ENCODE measurements at regions not wholly inside any gene's neighbourhood (a gene's known extent, or its start where the extent isn't known, plus 50 kb on each side); places are given as distances from the start of the nearest gene placed in this dataset.
"Not testable (repeated sequence)": the region's sequence is repeated elsewhere in the genome, so short reads cannot be mapped to it uniquely, and the experiment has no call there.

- H3K36me3 ChIP-seq (ENCODE audit: control insufficient read depth, insufficient read depth, low read length, severe bottlenecking): no peaks in the 10 kb centered on the region
- no peaks in the 10 kb centered on the region for H3K9me3 ChIP-seq (ENCODE audit: control insufficient read depth, low read length)
- peaks cover 40% of the 10 kb centered on the region for H3K4me1 ChIP-seq (ENCODE audit: control insufficient read depth, insufficient read depth, low read length)
- no peaks in the 10 kb centered on the region for H3K27me3 ChIP-seq (replicated peaks; ENCODE audit: control insufficient read depth, insufficient read depth, low read length)
- no peak for DNase-seq (ENCODE audit: low read depth)
- no peak overlapping the region for H3K4me3 ChIP-seq (ENCODE audit: low read length)
- H3K9ac ChIP-seq (ENCODE audit: low read length): no peak overlapping the region
Observed at GRCh38 chr2:12617853-12618252, 98.9 kb upstream of the TRIB2 start.

- Histone ChIP-seq H3K4me1 (ENCODE audit: control insufficient read depth, insufficient read depth, low read length) (peaks cover 40% of the 10 kb centered on the region), H3K27me3 (replicated peaks; ENCODE audit: control insufficient read depth, insufficient read depth, low read length) (no peaks in the 10 kb centered on the region), H3K9ac (ENCODE audit: low read length) (no peak overlapping the region), H3K4me3 (ENCODE audit: low read length) (no peak overlapping the region), H3K36me3 (ENCODE audit: control insufficient read depth, insufficient read depth, low read length, severe bottlenecking) (no peaks in the 10 kb centered on the region), H3K9me3 (ENCODE audit: control insufficient read depth, low read length) (no peaks in the 10 kb centered on the region)
- DNase-seq (ENCODE audit: low read depth): peak; percentile 61
Observed at GRCh38 chr2:12618576-12618975, 98.2 kb upstream of the TRIB2 start.

DNA sequence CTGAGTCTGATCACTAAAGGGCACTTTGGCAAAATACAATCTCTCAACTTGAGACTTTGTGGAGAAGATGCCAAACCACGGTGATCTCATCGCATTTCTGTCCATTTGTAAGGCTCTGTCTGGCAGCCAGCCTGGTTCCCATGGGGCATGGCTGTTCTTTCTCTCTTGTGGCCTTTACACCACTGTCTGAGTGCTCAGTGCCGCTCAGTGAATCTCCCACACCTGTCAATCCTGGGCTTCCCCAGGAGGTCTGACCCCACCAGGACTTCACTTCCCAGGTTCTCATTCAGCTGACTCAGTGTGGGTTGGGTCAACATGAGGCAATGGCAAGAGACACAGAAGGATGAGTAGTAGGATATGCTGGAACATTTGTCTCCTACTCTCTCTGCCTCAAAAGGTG is 96.8 kb upstream of the TRIB2 start:
- no peaks in the 10 kb centered on the region for H3K27me3 ChIP-seq (replicated peaks; ENCODE audit: control insufficient read depth, insufficient read depth, low read length)
- no peaks in the 10 kb centered on the region for H3K36me3 ChIP-seq (ENCODE audit: control insufficient read depth, insufficient read depth, low read length, severe bottlenecking)
- H3K9me3 ChIP-seq (ENCODE audit: control insufficient read depth, low read length): no peaks in the 10 kb centered on the region
- peaks cover 40% of the 10 kb centered on the region for H3K4me1 ChIP-seq (ENCODE audit: control insufficient read depth, insufficient read depth, low read length)
- peak; percentile 91 for DNase-seq (ENCODE audit: low read depth)
- H3K4me3 ChIP-seq (ENCODE audit: low read length): no peak overlapping the region
- no peak overlapping the region for H3K9ac ChIP-seq (ENCODE audit: low read length)

- no peak overlapping the region for H3K9ac ChIP-seq (ENCODE audit: low read length)
- H3K9me3 ChIP-seq (ENCODE audit: control insufficient read depth, low read length): no peaks in the 10 kb centered on the region
- H3K4me1 ChIP-seq (ENCODE audit: control insufficient read depth, insufficient read depth, low read length): peaks cover 33% of the 10 kb centered on the region
- no peak overlapping the region for H3K4me3 ChIP-seq (ENCODE audit: low read length)
- no peaks in the 10 kb centered on the region for H3K36me3 ChIP-seq (ENCODE audit: control insufficient read depth, insufficient read depth, low read length, severe bottlenecking)
- no peak for DNase-seq (ENCODE audit: low read depth)
- peaks cover 4% of the 10 kb centered on the region for H3K27me3 ChIP-seq (replicated peaks; ENCODE audit: control insufficient read depth, insufficient read depth, low read length)
Observed at GRCh38 chr2:12620759-12621158, 96.0 kb upstream of the TRIB2 start.

- H3K4me1 ChIP-seq (ENCODE audit: control insufficient read depth, insufficient read depth, low read length): peaks cover 23% of the 10 kb centered on the region
- no peaks in the 10 kb centered on the region for H3K36me3 ChIP-seq (ENCODE audit: control insufficient read depth, insufficient read depth, low read length, severe bottlenecking)
- H3K9me3 ChIP-seq (ENCODE audit: control insufficient read depth, low read length): no peaks in the 10 kb centered on the region
- DNase-seq (ENCODE audit: low read depth): no peak
- no peak overlapping the region for H3K4me3 ChIP-seq (ENCODE audit: low read length)
- peaks cover 6% of the 10 kb centered on the region for H3K27me3 ChIP-seq (replicated peaks; ENCODE audit: control insufficient read depth, insufficient read depth, low read length)
- H3K9ac ChIP-seq (ENCODE audit: low read length): no peak overlapping the region
Observed at GRCh38 chr2:12623051-12623450, 93.7 kb upstream of the TRIB2 start.

GRCh38 chr2:12624384-12624783 is 92.4 kb upstream of the TRIB2 start:
- H3K4me1 ChIP-seq (ENCODE audit: control insufficient read depth, insufficient read depth, low read length): peaks cover 14% of the 10 kb centered on the region
- H3K9me3 ChIP-seq (ENCODE audit: control insufficient read depth, low read length): no peaks in the 10 kb centered on the region
- H3K27me3 ChIP-seq (replicated peaks; ENCODE audit: control insufficient read depth, insufficient read depth, low read length): peaks cover 6% of the 10 kb centered on the region
- H3K36me3 ChIP-seq (ENCODE audit: control insufficient read depth, insufficient read depth, low read length, severe bottlenecking): no peaks in the 10 kb centered on the region
- DNase-seq (ENCODE audit: low read depth): no peak
- H3K4me3 ChIP-seq (ENCODE audit: low read length): no peak overlapping the region
- no peak overlapping the region for H3K9ac ChIP-seq (ENCODE audit: low read length)

GRCh38 chr2:12624905-12625598 is 91.7 kb upstream of the TRIB2 start:
- no peaks in the 10 kb centered on the region for H3K36me3 ChIP-seq (ENCODE audit: control insufficient read depth, insufficient read depth, low read length, severe bottlenecking)
- no peaks in the 10 kb centered on the region for H3K9me3 ChIP-seq (ENCODE audit: control insufficient read depth, low read length)
- no peak overlapping the region for H3K4me3 ChIP-seq (ENCODE audit: low read length)
- H3K27me3 ChIP-seq (replicated peaks; ENCODE audit: control insufficient read depth, insufficient read depth, low read length): peaks cover 6% of the 10 kb centered on the region
- no peak for DNase-seq (ENCODE audit: low read depth)
- no peak overlapping the region for H3K9ac ChIP-seq (ENCODE audit: low read length)
- peaks cover 7% of the 10 kb centered on the region for H3K4me1 ChIP-seq (ENCODE audit: control insufficient read depth, insufficient read depth, low read length)

DNA sequence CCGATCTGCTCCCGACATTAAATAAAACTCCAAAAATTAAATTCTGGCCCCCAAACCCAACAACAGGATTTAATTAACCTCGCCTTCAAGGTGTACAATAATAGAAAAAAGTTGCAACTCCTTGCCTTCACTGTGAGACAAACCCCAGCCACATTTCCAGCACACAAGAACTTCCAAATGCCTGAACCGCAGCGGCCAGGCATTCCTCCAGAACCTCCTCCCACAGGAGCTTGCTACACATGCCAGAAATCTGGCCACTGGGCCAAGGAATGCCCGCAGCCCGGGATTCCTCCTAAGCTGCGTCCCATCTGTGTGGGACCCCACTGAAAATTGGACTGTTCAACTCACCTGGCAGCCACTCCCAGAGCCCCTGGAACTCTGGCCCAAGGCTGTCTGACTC is 88.2 kb upstream of the TRIB2 start:
- H3K4me1 ChIP-seq (ENCODE audit: control insufficient read depth, insufficient read depth, low read length); H3K9ac ChIP-seq (ENCODE audit: low read length); H3K27me3 ChIP-seq (replicated peaks; ENCODE audit: control insufficient read depth, insufficient read depth, low read length); H3K9me3 ChIP-seq (ENCODE audit: control insufficient read depth, low read length); H3K4me3 ChIP-seq (ENCODE audit: low read length); DNase-seq (ENCODE audit: low read depth); H3K36me3 ChIP-seq (ENCODE audit: control insufficient read depth, insufficient read depth, low read length, severe bottlenecking): not testable (repeated sequence)

- no peaks in the 10 kb centered on the region for H3K36me3 ChIP-seq (ENCODE audit: control insufficient read depth, insufficient read depth, low read length, severe bottlenecking)
- DNase-seq (ENCODE audit: low read depth): peak; percentile 42
- no peak overlapping the region for H3K9ac ChIP-seq (ENCODE audit: low read length)
- H3K4me1 ChIP-seq (ENCODE audit: control insufficient read depth, insufficient read depth, low read length): peaks cover 10% of the 10 kb centered on the region
- no peak overlapping the region for H3K4me3 ChIP-seq (ENCODE audit: low read length)
- H3K9me3 ChIP-seq (ENCODE audit: control insufficient read depth, low read length): no peaks in the 10 kb centered on the region
- H3K27me3 ChIP-seq (replicated peaks; ENCODE audit: control insufficient read depth, insufficient read depth, low read length): peaks cover 6% of the 10 kb centered on the region
Observed at GRCh38 chr2:12636837-12637581, 79.7 kb upstream of the TRIB2 start.

GRCh38 chr2:12637754-12638153 is 79.0 kb upstream of the TRIB2 start:
- Histone ChIP-seq H3K4me3 (ENCODE audit: low read length) (no peak overlapping the region), H3K9me3 (ENCODE audit: control insufficient read depth, low read length) (no peaks in the 10 kb centered on the region), H3K9ac (ENCODE audit: low read length) (no peak overlapping the region), H3K4me1 (ENCODE audit: control insufficient read depth, insufficient read depth, low read length) (peaks cover 10% of the 10 kb centered on the region), H3K36me3 (ENCODE audit: control insufficient read depth, insufficient read depth, low read length, severe bottlenecking) (no peaks in the 10 kb centered on the region), H3K27me3 (replicated peaks; ENCODE audit: control insufficient read depth, insufficient read depth, low read length) (peaks cover 6% of the 10 kb centered on the region)
- peak; percentile 33 for DNase-seq (ENCODE audit: low read depth)

DNA sequence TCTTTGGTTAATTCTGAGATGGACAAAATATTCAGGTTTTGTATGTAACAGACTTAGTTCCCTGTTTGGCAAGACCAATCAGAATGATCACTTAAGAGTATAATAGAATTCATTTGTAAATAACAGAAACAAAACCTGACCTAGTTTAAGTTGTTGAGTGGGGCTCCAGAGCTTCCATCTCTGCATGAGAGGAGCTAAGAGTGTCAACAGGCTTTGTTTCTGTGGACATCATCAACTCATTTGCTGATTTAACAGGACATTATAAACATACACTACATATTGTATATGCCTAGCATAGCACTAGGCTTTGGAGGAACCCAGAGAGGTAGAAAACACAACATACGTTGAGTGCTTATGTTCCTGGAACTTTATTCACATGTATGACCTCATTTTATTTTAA is 75.3 kb upstream of the TRIB2 start:
- Histone ChIP-seq H3K27me3 (replicated peaks; ENCODE audit: control insufficient read depth, insufficient read depth, low read length) (peaks cover 6% of the 10 kb centered on the region), H3K4me3 (ENCODE audit: low read length) (no peak overlapping the region), H3K9me3 (ENCODE audit: control insufficient read depth, low read length) (peaks cover 7% of the 10 kb centered on the region), H3K36me3 (ENCODE audit: control insufficient read depth, insufficient read depth, low read length, severe bottlenecking) (no peaks in the 10 kb centered on the region), H3K9ac (ENCODE audit: low read length) (no peak overlapping the region), H3K4me1 (ENCODE audit: control insufficient read depth, insufficient read depth, low read length) (peaks cover 10% of the 10 kb centered on the region)
- DNase-seq (ENCODE audit: low read depth): no peak

All from adipocyte (in vitro differentiated cells).